Upper lobe of left lung (tissue), 6 donors: ENCODE measurements at regions not wholly inside any gene's neighbourhood (a gene's known extent, or its start where the extent isn't known, plus 50 kb on each side); places are given as distances from the start of the nearest gene placed in this dataset.

Experiments used
- ATAC-seq, 2 donors: fragments of 200-7000 bp; cut with Tn5 transposase; one replicate each; pipeline ENCODE4 v1.9.1; 2022; ENCODE audit warnings: mild to moderate bottlenecking in 2 of 2, moderate library complexity in 2 of 2; ENCODE audit not compliant: low FRiP score in 2 of 2
- DNase-seq, 2 donors: peaks; one replicate each; pipeline ENCODE4 v3.0.0-alpha.2; 2019 to 2020
- H3K27ac ChIP-seq, 4 donors: fragments of 200-600 bp; sonication (generic); one replicate each; pipeline ENCODE4 v1.5.1; 2016 to 2019
- H3K27me3 ChIP-seq, 4 donors: fragments of 200-600 bp; sonication (generic); one replicate each; pipeline ENCODE4 v1.5.1; 2017 to 2019
- H3K36me3 ChIP-seq, 4 donors: fragments of 200-600 bp; sonication (generic); one replicate each; pipeline ENCODE4 v1.5.1; 2016 to 2019
- H3K4me1 ChIP-seq, 4 donors: fragments of 200-600 bp; sonication (generic); one replicate each; pipeline ENCODE4 v1.5.1; 2018 to 2019
- H3K4me3 ChIP-seq, 4 donors: fragments of 200-600 bp; sonication (generic); one replicate each; pipeline ENCODE4 v1.5.1; 2017 to 2019; ENCODE audit warnings: mild to moderate bottlenecking in 2 of 4, moderate library complexity in 1 of 4
- H3K9me3 ChIP-seq, 4 donors: fragments of 200-600 bp; sonication (generic); one replicate each; pipeline ENCODE4 v1.5.1; 2018 to 2019
- CTCF ChIP-seq, 6 experiments: fragments of 450-650 bp in 4 of 6; fragments of 200-600 bp in 2 of 6; sonication (generic) in 2 of 6; IDR thresholded peaks; one replicate each; pipeline ENCODE4 v1.5.1; 2016 to 2019; ENCODE audit warnings: antibody characterized with exemption in 6 of 6
- EP300 ChIP-seq, 4 donors: sonication (generic); formaldehyde crosslinking; IDR thresholded peaks; one replicate each; pipeline ENCODE4 v1.5.1; 2017; ENCODE audit warnings: antibody characterized with exemption in 4 of 4, control low read depth in 2 of 4
- POLR2A ChIP-seq, 4 donors: fragments of 450-650 bp; IDR thresholded peaks; one replicate each; pipeline ENCODE4 v1.5.1; 2016 to 2017; ENCODE audit warnings: antibody characterized with exemption in 4 of 4, mild to moderate bottlenecking in 2 of 4
- POLR2AphosphoS5 ChIP-seq, 2 donors: sonication (generic); formaldehyde crosslinking; IDR thresholded peaks; one replicate each; pipeline ENCODE4 v1.5.1; 2017; ENCODE audit warnings: antibody characterized with exemption in 2 of 2
- WGBS, 2 donors: methylation state at CpG; one replicate each; pipeline ENCODE4 v1.1.5; 2017 to 2018; 5-methylcytosine and 5-hydroxymethylcytosine counted together
- donor health status: DM: no; HTN: no; CAD: no; lungs with moderate emphysema.
- donor health status: DM: no; HTN: yes; CAD: no; lungs with severe emphysema.

- no peak for ATAC-seq
- Histone ChIP-seq H3K9me3 (no peaks in the 10 kb centered on the region), H3K4me1 (no peaks in the 10 kb centered on the region), H3K4me3 (no peak overlapping the region), H3K27ac (no peak overlapping the region), H3K27me3 (no peaks in the 10 kb centered on the region), H3K36me3 (no peaks in the 10 kb centered on the region)
- no peak for DNase-seq
- WGBS, 2 donors: 71 to 74% methylated on average over 4 of the region's 4 CpGs
- TF ChIP-seq POLR2A (IDR thresholded peaks at IDR 0.05): no peak
Measured at GRCh38 chr4:64897683-64898082, 488.4 kb upstream of the TECRL start.

GRCh38 chr4:64895031-64895430 lies 485.8 kb upstream of the TECRL start:
- H3K27ac ChIP-seq: no peak overlapping the region
- no peaks in the 10 kb centered on the region for H3K9me3 ChIP-seq
- no peaks in the 10 kb centered on the region for H3K27me3 ChIP-seq
- DNase-seq: no peak
- no peak for ATAC-seq
- H3K4me1 ChIP-seq: no peaks in the 10 kb centered on the region
- no peak overlapping the region for H3K4me3 ChIP-seq
- TF ChIP-seq EP300 (IDR thresholded peaks at IDR 0.05) (no peak), POLR2A (IDR thresholded peaks at IDR 0.05) (no peak), POLR2AphosphoS5 (IDR thresholded peaks at IDR 0.05) (no peak), CTCF (IDR thresholded peaks at IDR 0.05) (no peak)
- no peaks in the 10 kb centered on the region for H3K36me3 ChIP-seq

- DNase-seq: no peak
- H3K4me3 ChIP-seq: no peak overlapping the region
- no peaks in the 10 kb centered on the region for H3K27me3 ChIP-seq
- H3K4me1 ChIP-seq: no peaks in the 10 kb centered on the region
- no peak for ATAC-seq
- H3K27ac ChIP-seq: no peak overlapping the region
- no peaks in the 10 kb centered on the region for H3K9me3 ChIP-seq
- H3K36me3 ChIP-seq: no peaks in the 10 kb centered on the region
- WGBS, 2 donors: 39 to 42% methylated on average over 5 of the region's 5 CpGs
- no peak for TF ChIP-seq POLR2A (IDR thresholded peaks at IDR 0.05)
- no peak for TF ChIP-seq POLR2AphosphoS5 (IDR thresholded peaks at IDR 0.05)
Measured at GRCh38 chr4:64893205-64893604, 484.0 kb upstream of the TECRL start.

GRCh38 chr4:64889906-64890610 lies 480.8 kb upstream of the TECRL start:
- no peak overlapping the region for H3K4me3 ChIP-seq
- 68 to 72% methylated on average over 5 of the region's 5 CpGs for WGBS, 2 donors
- TF ChIP-seq CTCF (IDR thresholded peaks at IDR 0.05): no peak
- no peak for TF ChIP-seq EP300 (IDR thresholded peaks at IDR 0.05)
- no peak for TF ChIP-seq POLR2A (IDR thresholded peaks at IDR 0.05)
- TF ChIP-seq POLR2AphosphoS5 (IDR thresholded peaks at IDR 0.05): no peak
- DNase-seq: no peak
- ATAC-seq: no peak
- H3K27ac ChIP-seq: no peak overlapping the region
- H3K4me1 ChIP-seq: no peaks in the 10 kb centered on the region
- H3K36me3 ChIP-seq: no peaks in the 10 kb centered on the region
- H3K27me3 ChIP-seq: no peaks in the 10 kb centered on the region
- H3K9me3 ChIP-seq: no peaks in the 10 kb centered on the region

- Histone ChIP-seq H3K27me3 (no peaks in the 10 kb centered on the region), H3K9me3 (no peaks in the 10 kb centered on the region), H3K27ac (no peak overlapping the region), H3K4me3 (no peak overlapping the region), H3K4me1 (no peaks in the 10 kb centered on the region), H3K36me3 (no peaks in the 10 kb centered on the region)
- no peak for DNase-seq
- no peak for ATAC-seq
- 75% methylated on average over 5 of the region's 5 CpGs for whole genome bisulfite sequencing, 2 donors
- TF ChIP-seq POLR2AphosphoS5 (IDR thresholded peaks at IDR 0.05) (no peak), CTCF (IDR thresholded peaks at IDR 0.05) (no peak), POLR2A (IDR thresholded peaks at IDR 0.05) (no peak), EP300 (IDR thresholded peaks at IDR 0.05) (no peak)
Measured at GRCh38 chr4:64883087-64883807, 474.0 kb upstream of the TECRL start.
